Common myeloid progenitor, CD34-positive (primary cell): ENCODE measurements at regions not wholly inside any gene's neighbourhood (a gene's known extent, or its start where the extent isn't known, plus 50 kb on each side); places are given as distances from the start of the nearest gene placed in this dataset.
"Not testable (repeated sequence)": the region's sequence is repeated elsewhere in the genome, so short reads cannot be mapped to it uniquely, and the experiment has no call there.

ENCODE experiments used
- CTCF ChIA-PET: fragments of 350-600 bp; sonication (Branson Sonifier 250); formaldehyde crosslinking; loops from one replicate; lab custom pipeline; 2021; ENCODE audit warnings: antibody characterized with exemption; lab: Charles Lee
- POLR2A ChIA-PET: fragments of 350-600 bp; sonication (Branson Sonifier 250); formaldehyde crosslinking; loops from one replicate; lab custom pipeline; 2021; ENCODE audit warnings: antibody characterized with exemption; lab: Charles Lee
- DNase-seq, 3 donors: peaks; one replicate each; pipeline versions ENCODE4 v3.0.0 to v3.0.0-alpha.2; 2013
- H3K27ac ChIP-seq, 2 experiments: 1 replicate in 1 of 2; 2 replicates in 1 of 2; pipeline ENCODE4 v1.7.0; 2013; ENCODE audit warnings: inconsistent platforms in 2 of 2, low read length in 2 of 2, mild to moderate bottlenecking in 2 of 2, low read depth in 1 of 2, moderate library complexity in 1 of 2; ENCODE audit not compliant: severe bottlenecking in 2 of 2, insufficient read depth in 1 of 2, poor library complexity in 1 of 2
- H3K27me3 ChIP-seq, 5 experiments: replicated peaks in 2 of 5; 1 replicate in 3 of 5; 2 replicates in 2 of 5; pipeline versions ENCODE4 v1.6.1 to v1.7.0; 2013; ENCODE audit warnings: low read length in 4 of 5, mild to moderate bottlenecking in 2 of 5, moderate library complexity in 2 of 5, inconsistent platforms in 1 of 5; ENCODE audit not compliant: insufficient read depth in 5 of 5, control insufficient read depth in 4 of 5
- H3K36me3 ChIP-seq, 4 experiments: 1 replicate in 2 of 4; 2 replicates in 2 of 4; pipeline versions ENCODE4 v1.6.1 to v1.7.0; 2013; ENCODE audit warnings: low read length in 3 of 4, control low read depth in 1 of 4, mild to moderate bottlenecking in 1 of 4; ENCODE audit not compliant: control insufficient read depth in 4 of 4, insufficient read depth in 4 of 4
- H3K4me1 ChIP-seq, 4 experiments: 1 replicate in 3 of 4; 2 replicates in 1 of 4; pipeline versions ENCODE4 v1.6.1 to v1.7.1; 2013; ENCODE audit warnings: low read length in 3 of 4, mild to moderate bottlenecking in 3 of 4, control low read depth in 1 of 4, inconsistent platforms in 1 of 4, moderate library complexity in 1 of 4; ENCODE audit not compliant: control insufficient read depth in 4 of 4, insufficient read depth in 4 of 4; ENCODE audit errors: control extremely low read depth in 1 of 4
- H3K4me3 ChIP-seq, 7 experiments: 1 replicate in 4 of 7; 2 replicates in 3 of 7; pipeline versions ENCODE4 v1.5.1 to v1.7.0; 2013; ENCODE audit warnings: mild to moderate bottlenecking in 7 of 7, low read length in 6 of 7, moderate library complexity in 6 of 7, inconsistent platforms in 2 of 7, low read depth in 2 of 7, control low read depth in 1 of 7; ENCODE audit not compliant: insufficient read depth in 4 of 7, control insufficient read depth in 1 of 7; ENCODE audit errors: extremely low read depth in 1 of 7
- H3K9me3 ChIP-seq, 5 experiments: 1 replicate in 4 of 5; 2 replicates in 1 of 5; pipeline versions ENCODE4 v1.6.1 to v1.7.1; 2013; ENCODE audit warnings: low read length in 4 of 5, mild to moderate bottlenecking in 2 of 5, inconsistent platforms in 1 of 5, low read depth in 1 of 5, moderate library complexity in 1 of 5; ENCODE audit not compliant: control insufficient read depth in 4 of 5, insufficient read depth in 2 of 5; ENCODE audit errors: control extremely low read depth in 1 of 5
- WGBS: methylation state at CpG from one replicate; pipeline ENCODE4 v1.1.5; 2013; ENCODE audit not compliant: insufficient coverage; 5-methylcytosine and 5-hydroxymethylcytosine counted together

DNA sequence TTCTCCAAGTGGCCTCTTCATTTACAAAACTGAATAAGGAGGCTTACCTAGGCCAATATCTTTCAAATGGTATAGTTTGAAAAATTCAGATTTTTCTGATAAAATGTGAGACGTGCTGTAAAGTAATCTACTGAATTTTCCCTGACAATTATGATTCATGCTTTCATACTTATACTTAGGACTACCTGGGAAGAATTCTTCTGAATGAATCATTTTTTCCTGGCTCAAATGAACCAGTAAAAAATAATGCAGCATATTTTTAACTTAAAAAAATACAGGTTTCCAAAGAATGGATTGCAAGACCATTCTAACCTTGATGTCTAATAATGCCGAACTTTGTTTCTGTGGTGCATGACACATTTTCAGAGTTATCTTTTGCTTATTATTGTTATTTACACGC, 375.4 kb downstream of the ZNF674 start:
- Histone ChIP-seq H3K36me3 (no peaks in the 10 kb centered on the region), H3K27ac (no peak overlapping the region), H3K4me1 (no peaks in the 10 kb centered on the region), H3K9me3 (peaks cover 0 to 3% (median 0%) of the 10 kb centered on the region in 5 experiments), H3K27me3 (no peaks in the 10 kb centered on the region), H3K4me3 (no peak overlapping the region)
- CTCF ChIA-PET = no interaction called here
- DNase-seq = no peak
- no CpG with 5 or more reads among the region's 3 CpGs for WGBS
- POLR2A ChIA-PET = no interaction called here

DNA sequence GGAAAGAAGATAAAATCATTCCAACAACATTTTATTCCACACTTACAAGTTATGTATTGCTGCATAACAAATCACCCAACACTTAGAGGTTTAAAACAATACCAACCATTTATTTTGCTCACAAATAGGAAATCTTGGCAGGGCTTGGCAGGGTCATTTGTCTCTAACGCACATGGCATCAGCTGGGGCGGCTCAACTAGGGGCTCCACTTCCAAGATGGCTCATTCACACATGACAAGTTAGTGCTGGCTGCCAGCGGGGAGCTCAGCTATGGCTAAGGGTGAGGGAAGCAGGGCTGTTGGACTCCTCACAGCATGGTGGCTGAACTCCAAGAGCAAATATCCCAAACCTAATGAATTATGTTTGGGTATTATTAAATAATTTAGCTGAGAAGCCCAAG, 377.0 kb downstream of the ZNF674 start:
- ChIA-PET CTCF (no interaction called here), POLR2A (no interaction called here)
- H3K27ac ChIP-seq = no peak overlapping the region
- H3K4me3 ChIP-seq = no peak overlapping the region
- WGBS = 100% methylated on average over 2 of the region's 3 CpGs
- no peaks in the 10 kb centered on the region for H3K36me3 ChIP-seq
- DNase-seq = no peak
- no peaks in the 10 kb centered on the region for H3K27me3 ChIP-seq
- no peaks in the 10 kb centered on the region for H3K4me1 ChIP-seq
- peaks cover 0 to 3% (median 0%) of the 10 kb centered on the region in 5 experiments for H3K9me3 ChIP-seq

DNA sequence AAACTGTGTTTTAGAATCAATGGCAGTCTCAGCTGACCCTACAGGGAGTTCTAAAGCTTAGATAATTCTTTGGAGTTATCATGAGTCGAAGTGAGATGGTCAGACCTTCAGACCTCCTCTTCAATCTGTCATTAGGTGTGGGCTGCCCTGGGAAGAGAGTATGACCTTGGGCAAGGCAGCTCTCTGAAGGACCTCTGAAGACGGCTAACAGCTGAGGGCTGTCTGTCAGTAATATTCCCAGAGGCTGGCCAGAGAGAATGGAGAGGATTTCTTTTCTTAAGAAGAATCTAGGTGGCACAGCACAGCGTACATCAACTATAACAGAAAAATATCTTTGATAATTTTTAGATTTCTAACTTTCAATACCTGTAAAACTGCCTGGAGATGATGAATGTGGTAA, 379.4 kb downstream of the ZNF674 start:
- Histone ChIP-seq H3K27ac (no peak overlapping the region), H3K4me3 (no peak overlapping the region), H3K27me3 (no peaks in the 10 kb centered on the region), H3K36me3 (no peaks in the 10 kb centered on the region), H3K9me3 (peaks cover 0 to 3% (median 0%) of the 10 kb centered on the region in 5 experiments), H3K4me1 (no peaks in the 10 kb centered on the region)
- WGBS = 67% methylated on average over 1 of the region's 3 CpGs
- no peak for DNase-seq
- CTCF ChIA-PET = no interaction called here
- POLR2A ChIA-PET = no interaction called here

DNA sequence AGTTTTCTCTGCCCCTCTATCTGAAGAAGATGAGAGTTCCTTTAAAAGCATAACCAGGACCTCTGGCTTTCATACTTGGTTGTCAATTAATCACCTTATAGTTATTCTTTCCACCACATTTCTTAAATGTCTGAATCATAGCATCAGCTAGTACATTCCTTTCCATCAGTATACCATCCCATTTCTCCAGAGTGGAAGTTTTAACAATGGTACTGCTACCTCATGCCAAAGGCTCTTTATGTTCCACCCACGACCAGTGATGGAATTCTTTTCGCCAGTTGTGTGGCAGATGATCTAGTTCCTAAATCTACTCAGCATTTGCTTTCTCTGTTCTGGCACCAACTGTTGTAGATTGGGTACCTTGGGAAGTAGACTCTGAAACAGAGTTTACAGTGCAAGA, 379.8 kb downstream of the ZNF674 start:
- CTCF ChIA-PET = no interaction called here
- POLR2A ChIA-PET = no interaction called here
- Histone ChIP-seq H3K27me3 (no peaks in the 10 kb centered on the region), H3K36me3 (no peaks in the 10 kb centered on the region), H3K9me3 (peaks cover 0 to 3% (median 0%) of the 10 kb centered on the region in 5 experiments), H3K4me1 (no peaks in the 10 kb centered on the region), H3K4me3 (no peak overlapping the region), H3K27ac (no peak overlapping the region)
- DNase-seq = no peak
- WGBS = 83% methylated on average over 2 of the region's 2 CpGs

DNA sequence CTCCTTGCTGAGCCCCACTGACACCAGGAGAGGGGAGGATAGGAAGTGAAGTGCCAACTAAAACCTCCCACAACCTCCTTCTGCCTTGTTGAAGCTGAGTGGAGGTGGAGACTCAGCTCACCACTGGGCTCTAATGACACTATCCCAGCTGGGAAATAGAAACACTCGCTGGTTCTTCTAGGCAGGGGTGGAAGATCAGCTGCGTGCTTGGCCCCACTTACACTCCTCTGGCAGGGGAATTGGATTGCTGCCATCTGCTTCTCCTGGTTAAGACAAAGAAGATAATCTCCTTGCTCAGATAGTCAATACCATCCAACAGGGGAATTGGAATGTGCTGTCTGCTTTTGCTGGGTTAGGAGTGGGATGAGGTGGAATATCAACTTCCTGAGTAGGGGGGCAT, 392.5 kb downstream of the ZNF674 start:
- DNase-seq = no peak
- POLR2A ChIA-PET = no interaction called here
- Histone ChIP-seq H3K9me3 (peaks cover 0 to 2% (median 0%) of the 10 kb centered on the region in 5 experiments), H3K36me3 (no peaks in the 10 kb centered on the region), H3K27ac (no peak overlapping the region), H3K4me3 (no peak overlapping the region), H3K4me1 (no peaks in the 10 kb centered on the region), H3K27me3 (peaks cover 0 to 2% (median 0%) of the 10 kb centered on the region in 5 experiments)
- CTCF ChIA-PET = no interaction called here
- WGBS = 85% methylated on average over 2 of the region's 2 CpGs

DNA sequence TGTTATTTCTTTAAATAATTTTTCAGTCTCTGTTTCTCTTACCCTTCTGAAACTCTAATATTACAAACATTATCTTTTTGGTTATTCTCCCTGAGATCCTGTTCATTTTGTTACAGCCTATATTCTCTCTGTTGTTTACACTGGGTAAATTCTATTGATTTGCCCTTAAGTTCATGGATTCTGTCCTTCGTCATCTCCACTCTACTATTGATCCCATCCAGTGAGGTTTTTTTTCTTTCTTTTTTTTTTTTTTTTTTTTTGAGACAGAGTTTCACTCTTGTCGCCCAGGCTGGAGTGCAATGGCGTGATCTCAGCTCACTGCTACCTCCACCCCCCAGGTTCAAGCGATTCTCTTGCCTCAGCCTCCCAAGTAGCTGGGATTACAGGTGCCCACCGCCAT, 393.9 kb downstream of the ZNF674 start:
- H3K9me3 ChIP-seq, POLR2A ChIA-PET, H3K27ac ChIP-seq, H3K27me3 ChIP-seq, H3K36me3 ChIP-seq, H3K4me1 ChIP-seq, H3K4me3 ChIP-seq, DNase-seq, CTCF ChIA-PET: not testable (repeated sequence)
- WGBS = 88% methylated on average over 4 of the region's 5 CpGs

DNA sequence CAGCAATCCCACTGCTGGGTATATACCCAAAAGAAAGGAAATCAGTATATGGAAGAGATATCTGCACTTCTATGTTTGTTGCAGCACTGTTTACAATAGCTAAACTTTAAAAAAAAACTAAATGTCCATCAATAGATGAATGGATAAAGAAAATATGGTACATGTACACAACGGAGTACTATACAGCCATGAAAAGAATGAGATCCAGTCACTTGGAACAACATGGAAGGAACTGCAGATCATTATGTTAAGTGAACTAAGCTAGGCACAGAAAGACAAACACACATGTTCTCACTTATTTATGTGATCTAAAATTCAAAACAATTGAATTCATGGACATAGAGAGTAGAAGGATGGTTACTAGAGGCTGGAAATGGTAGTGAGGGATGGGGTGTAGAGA, 400.7 kb downstream of the ZNF674 start:
- no CpG with 5 or more reads among the region's 1 CpG for WGBS
- CTCF ChIA-PET = no interaction called here
- H3K36me3 ChIP-seq = no peaks in the 10 kb centered on the region
- no peaks in the 10 kb centered on the region for H3K27me3 ChIP-seq
- H3K4me3 ChIP-seq = no peak overlapping the region
- DNase-seq = no peak
- no peaks in the 10 kb centered on the region for H3K4me1 ChIP-seq
- POLR2A ChIA-PET = no interaction called here
- H3K9me3 ChIP-seq = peaks cover 0 to 1% (median 0%) of the 10 kb centered on the region in 5 experiments
- H3K27ac ChIP-seq = no peak overlapping the region
